IPS DF 4.7 (cell line): ENCODE measurements at regions not wholly inside any gene's neighbourhood (a gene's known extent, or its start where the extent isn't known, plus 50 kb on each side); places are given as distances from the start of the nearest gene placed in this dataset.

Experiments
- DNase-seq: peaks from one replicate; pipeline ENCODE4 v3.0.0-alpha.2; 2013; ENCODE audit warnings: low spot score; ENCODE audit errors: extremely low read depth

GRCh38 chr2:16261071-16261470 is 320.7 kb downstream of the MYCN start:
- DNase-seq, result no peak

- no peak for DNase-seq
Measured at GRCh38 chr2:16260041-16260830, 319.9 kb downstream of the MYCN start.

GRCh38 chr2:16259010-16259409 is 318.7 kb downstream of the MYCN start:
- no peak for DNase-seq

GRCh38 chr2:16258350-16258749 is 318.0 kb downstream of the MYCN start:
- no peak for DNase-seq

GRCh38 chr2:16257322-16258028 is 317.1 kb downstream of the MYCN start:
- no peak for DNase-seq

- no peak for DNase-seq
Measured at GRCh38 chr2:16256601-16257321, 316.4 kb downstream of the MYCN start.

GRCh38 chr2:16255120-16255519 is 314.8 kb downstream of the MYCN start:
- DNase-seq, result no peak

GRCh38 chr2:16254356-16254965 is 314.1 kb downstream of the MYCN start:
- no peak for DNase-seq

- DNase-seq, result no peak
Measured at GRCh38 chr2:16253291-16253690, 312.9 kb downstream of the MYCN start.

GRCh38 chr2:16252891-16253290 is 312.5 kb downstream of the MYCN start:
- no peak for DNase-seq

- DNase-seq, result no peak
Measured at GRCh38 chr2:16252251-16252650, 311.9 kb downstream of the MYCN start.

- DNase-seq, result no peak
Measured at GRCh38 chr2:16251511-16252225, 311.3 kb downstream of the MYCN start.

- DNase-seq, result no peak
Measured at GRCh38 chr2:16250886-16251285, 310.5 kb downstream of the MYCN start.

GRCh38 chr2:16250466-16250865 is 310.1 kb downstream of the MYCN start:
- DNase-seq, result no peak

- no peak for DNase-seq
Measured at GRCh38 chr2:16250056-16250425, 309.7 kb downstream of the MYCN start.

- DNase-seq, result no peak
Measured at GRCh38 chr2:16249246-16250055, 309.1 kb downstream of the MYCN start.

GRCh38 chr2:16248571-16249105 is 308.3 kb downstream of the MYCN start:
- DNase-seq, result no peak

GRCh38 chr2:16247326-16248122 is 307.2 kb downstream of the MYCN start:
- DNase-seq, result no peak

GRCh38 chr2:16246911-16247310 is 306.6 kb downstream of the MYCN start:
- no peak for DNase-seq
